NCI-H345 (cell line): ENCODE measurements at regions not wholly inside any gene's neighbourhood (a gene's known extent, or its start where the extent isn't known, plus 50 kb on each side); places are given as distances from the start of the nearest gene placed in this dataset.
"Not testable (repeated sequence)": the region's sequence is repeated elsewhere in the genome, so short reads cannot be mapped to it uniquely, and the experiment has no call there.

Source experiments
- DNase-seq: peaks from one replicate; lab custom pipeline; 2025; lab: John Stamatoyannopoulos, UW

- DNase-seq: not testable (repeated sequence)
Observed at GRCh38 chr7:6990426-6991152, 164.5 kb upstream of the CCZ1B start.

- peak; percentile 52 for DNase-seq
Observed at GRCh38 chr7:6991169-6991611, 165.1 kb upstream of the CCZ1B start.

GRCh38 chr7:6991686-6992085, 165.6 kb upstream of the CCZ1B start:
- DNase-seq: not testable (repeated sequence)

DNA sequence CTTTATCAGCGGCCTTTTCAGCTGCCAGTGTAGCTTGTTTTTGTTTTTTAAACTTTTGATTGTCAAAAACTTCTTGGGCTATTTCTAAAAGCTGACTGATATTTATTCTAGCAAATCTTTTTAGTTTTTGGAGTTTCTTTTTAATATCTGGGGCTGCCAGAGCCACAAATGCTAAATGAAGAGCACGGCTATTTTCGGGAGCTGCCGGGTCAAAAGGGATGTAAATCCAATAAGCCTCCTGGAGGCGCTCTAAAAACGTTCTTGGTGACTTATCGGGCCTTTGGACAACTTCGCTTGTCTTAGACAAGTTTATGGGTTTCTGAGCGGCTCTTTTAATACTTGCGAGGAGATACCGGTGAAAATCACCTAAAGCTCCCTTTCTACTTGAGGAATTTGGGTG, 166.1 kb upstream of the CCZ1B start:
- not testable (repeated sequence) for DNase-seq

DNA sequence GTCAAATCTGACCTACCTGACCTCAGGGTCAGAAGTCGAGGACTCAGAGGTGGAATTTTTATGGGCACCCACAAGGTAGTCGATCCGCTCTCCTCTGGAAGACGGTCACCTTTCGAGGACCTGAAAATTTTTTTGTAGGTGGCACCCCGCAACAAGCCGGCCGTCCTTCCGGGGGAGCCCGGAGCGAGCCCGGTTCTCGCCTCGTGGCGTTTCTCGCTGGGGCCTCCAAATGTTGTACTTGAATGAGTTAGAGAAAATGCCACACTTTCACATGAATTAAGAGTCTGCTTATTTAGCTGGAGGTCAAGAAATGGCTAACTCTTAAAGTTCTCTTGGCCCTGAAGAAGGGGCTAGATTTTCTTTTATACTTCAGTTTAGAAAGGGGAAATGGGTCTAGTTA, 169.0 kb upstream of the CCZ1B start:
- not testable (repeated sequence) for DNase-seq

- DNase-seq: not testable (repeated sequence)
Observed at GRCh38 chr7:6995493-6996289, 169.6 kb upstream of the CCZ1B start.

DNA sequence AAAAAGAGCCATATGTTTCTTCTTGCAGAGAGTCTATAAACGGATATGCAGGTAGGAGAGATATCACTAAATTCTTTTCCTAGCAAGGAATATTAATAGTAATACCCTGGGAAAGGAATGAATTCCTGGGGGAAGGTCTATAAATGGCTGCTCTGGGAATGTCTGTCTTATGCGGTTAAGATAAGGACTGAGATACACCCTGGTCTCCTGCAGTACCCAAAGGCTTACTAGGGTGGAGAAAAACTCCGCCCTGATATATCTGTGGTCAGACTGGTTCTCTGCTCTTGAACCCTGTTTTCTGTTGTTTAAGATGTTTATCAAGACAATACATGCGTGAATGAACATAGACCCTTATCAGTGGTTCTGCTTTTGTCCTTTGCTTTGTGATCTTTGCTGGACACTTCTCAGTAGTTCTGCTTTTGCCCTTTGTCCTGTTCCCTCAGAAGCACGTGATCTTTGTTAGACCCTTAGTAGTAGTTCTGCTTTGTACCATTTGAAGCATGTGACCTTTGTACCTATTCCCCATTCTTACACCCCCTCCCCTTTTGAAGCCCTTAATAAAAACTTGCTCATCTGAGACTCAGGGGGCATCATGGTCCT, 173.1 kb upstream of the CCZ1B start:
- not testable (repeated sequence) for DNase-seq

GRCh38 chr7:7002418-7003062, 176.5 kb upstream of the CCZ1B start:
- DNase-seq: peak; percentile 12

GRCh38 chr7:7005303-7005702, 177.0 kb upstream of the C1GALT1 start:
- no peak for DNase-seq

GRCh38 chr7:7005949-7006348, 176.4 kb upstream of the C1GALT1 start:
- DNase-seq: not testable (repeated sequence)

GRCh38 chr7:7011241-7011640, 171.1 kb upstream of the C1GALT1 start:
- not testable (repeated sequence) for DNase-seq

DNA sequence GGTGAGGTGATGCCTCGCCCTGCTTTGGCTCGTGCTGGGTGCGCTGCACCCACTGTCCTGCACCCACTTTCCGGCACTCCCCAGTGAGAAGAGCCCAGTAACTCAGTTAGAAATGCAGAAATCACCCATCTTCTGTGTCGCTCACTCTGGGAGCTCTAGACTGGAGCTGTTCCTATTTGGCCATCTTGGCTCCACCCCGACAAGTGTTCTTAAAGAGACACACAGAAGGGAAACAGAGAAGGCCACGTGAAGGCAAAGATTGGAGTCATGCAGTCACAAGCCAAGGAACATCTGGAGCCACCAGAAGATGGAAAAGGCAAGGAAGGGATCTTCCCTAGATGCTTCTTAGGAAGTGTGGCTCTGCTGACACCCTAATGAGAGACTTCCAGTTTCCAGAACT, 170.6 kb upstream of the C1GALT1 start:
- not testable (repeated sequence) for DNase-seq

DNA sequence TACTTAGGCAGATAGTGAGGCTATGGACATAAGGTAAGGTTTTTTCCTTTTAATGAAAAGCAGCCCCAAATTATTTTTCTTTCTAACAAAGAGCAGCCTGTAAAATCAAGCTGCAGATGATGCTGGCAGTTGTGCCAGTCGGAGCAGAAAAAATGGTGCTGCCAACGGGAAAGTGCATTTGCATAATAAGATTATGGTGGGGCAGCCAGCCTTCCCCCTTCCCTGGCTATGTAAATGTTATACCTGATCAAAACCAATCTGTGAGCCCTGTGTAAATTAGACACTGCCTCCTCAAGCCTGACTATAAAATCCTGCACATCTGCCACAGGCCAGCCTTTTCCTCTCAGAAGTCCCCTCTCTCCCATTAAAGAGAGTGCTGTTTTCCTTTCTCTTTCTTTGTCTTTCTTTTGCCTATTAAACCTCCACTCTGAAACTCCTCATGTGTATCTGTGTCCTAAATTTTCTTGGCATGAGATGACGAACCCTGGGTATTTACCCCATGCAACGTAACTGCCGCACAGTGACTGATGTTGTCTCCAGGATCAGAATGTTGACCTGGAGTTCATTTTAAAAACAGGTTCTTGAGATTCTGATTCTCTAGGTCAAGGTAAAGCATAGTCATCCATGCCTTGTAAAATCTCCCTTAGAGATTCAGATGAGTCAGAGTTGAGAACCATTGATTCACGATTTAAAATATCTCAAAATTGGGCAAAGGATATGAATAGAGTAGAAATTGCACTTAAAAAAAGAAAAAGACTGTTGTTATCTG, 167.3 kb upstream of the C1GALT1 start:
- no peak for DNase-seq

DNA sequence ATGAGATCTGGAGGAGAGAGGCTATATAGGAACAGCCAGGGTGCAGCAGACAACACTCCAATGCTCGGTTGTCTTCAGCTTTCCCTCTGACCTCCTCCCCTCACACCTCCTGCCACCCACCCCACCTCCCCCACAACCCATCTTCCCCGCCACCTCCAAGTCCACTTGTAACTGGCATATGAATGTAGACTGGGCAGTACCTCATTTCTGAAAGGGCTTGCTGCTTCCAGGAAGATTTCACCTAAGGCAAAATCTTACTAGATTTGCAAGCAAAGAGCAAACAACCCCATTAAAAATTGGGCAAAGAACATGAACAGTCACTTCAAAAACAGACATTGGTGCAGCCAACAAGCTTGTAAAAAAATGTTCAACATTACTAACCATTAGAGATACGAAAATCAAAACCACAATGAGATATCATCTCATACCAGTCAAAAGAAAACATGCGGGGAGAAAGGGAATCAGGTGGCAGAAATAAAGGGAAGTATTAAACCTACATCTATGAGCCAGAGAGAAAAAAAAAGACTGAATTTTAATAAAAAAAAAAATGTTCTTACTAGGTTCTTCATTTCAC, 164.6 kb upstream of the C1GALT1 start:
- DNase-seq: no peak

GRCh38 chr7:7018290-7018689, 164.1 kb upstream of the C1GALT1 start:
- no peak for DNase-seq

- DNase-seq: no peak
Observed at GRCh38 chr7:7032221-7032620, 150.1 kb upstream of the C1GALT1 start.

GRCh38 chr7:7035851-7036250, 146.5 kb upstream of the C1GALT1 start:
- DNase-seq: no peak

DNA sequence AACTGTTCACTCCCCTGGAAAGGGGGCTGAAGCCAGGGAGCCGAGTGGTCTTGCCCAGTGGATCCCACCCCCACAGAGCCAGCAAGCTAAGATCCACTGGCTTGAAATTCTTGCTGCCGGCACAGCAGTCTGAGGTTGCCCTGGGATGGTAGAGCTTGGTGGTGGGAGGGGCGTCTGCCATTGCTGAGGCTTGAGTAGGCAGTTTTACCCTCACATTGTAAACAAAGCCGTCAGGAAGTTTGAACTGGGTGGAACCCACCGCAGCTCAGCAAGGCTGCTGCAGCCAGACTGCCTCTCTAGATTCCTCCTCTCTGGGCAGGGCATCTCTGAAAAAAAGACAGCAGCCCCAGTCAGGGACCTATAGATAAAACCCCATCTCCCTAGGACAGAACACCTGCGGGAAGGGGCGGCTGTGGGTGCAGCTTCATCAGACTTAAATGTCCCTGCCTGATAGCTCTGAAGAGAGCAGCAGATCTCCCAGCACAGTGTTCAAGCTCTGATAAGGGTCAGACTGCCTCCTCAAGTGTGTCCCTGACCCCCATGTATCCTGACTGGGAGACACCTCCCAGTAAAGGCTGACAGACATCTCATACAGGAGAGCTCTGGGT, 140.0 kb upstream of the C1GALT1 start:
- not testable (repeated sequence) for DNase-seq

- no peak for DNase-seq
Observed at GRCh38 chr7:7044806-7045205, 137.5 kb upstream of the C1GALT1 start.

DNA sequence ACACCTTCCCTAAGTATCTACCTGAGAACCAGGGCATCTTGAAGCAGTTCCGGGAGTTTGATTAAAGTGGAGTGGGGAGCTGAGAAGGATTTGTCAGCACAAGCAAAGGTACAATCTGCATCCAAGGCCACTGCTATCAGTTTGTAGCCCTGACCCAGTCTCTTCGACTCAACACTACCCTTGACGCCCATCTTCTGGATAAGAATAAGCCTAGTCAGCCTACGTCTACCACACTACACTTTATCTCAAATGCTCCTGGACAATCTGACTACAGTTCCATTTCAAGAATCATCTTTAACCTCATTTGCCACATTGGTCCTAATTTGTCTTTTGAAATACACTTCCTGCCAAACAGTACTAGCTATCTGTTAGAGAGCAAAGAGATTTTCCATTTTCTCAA, 134.1 kb upstream of the C1GALT1 start:
- DNase-seq: no peak
